ENCODE measurements at regions not wholly inside any gene's neighbourhood (a gene's known extent, or its start where the extent isn't known, plus 50 kb on each side); places are given as distances from the start of the nearest gene placed in this dataset.

DNA sequence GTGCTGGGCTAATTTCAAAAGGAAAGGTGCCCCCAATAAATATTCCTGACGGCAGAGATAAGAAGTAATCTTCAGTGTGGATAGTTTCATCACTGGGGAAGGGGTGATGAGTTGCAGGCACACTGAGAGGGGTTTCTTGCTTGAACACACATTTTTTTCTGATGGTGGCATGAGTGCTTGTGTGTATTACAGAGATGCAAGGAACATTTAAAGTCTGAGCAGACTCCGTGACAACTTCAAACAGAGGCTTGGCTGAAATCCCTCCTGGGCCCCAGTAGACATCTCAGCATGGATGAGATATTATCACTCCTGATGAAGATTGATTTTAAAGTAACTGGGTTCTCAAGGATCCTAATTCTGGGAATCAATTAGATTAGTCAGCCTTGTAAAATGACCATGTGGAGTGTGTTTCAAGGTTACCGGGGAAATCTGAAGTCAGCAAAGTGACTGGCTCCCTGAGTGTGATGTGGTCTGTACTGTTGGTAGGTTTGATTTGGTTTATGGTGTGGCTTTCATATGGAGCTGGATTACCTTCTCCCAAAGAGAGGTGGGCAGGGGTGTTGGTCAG, 435.8 kb upstream of the EEF2KMT start:
- ChIA-PET CTCF (no interaction called here), POLR2A (no interaction called here)
- TF ChIP-seq, protein P1, sequence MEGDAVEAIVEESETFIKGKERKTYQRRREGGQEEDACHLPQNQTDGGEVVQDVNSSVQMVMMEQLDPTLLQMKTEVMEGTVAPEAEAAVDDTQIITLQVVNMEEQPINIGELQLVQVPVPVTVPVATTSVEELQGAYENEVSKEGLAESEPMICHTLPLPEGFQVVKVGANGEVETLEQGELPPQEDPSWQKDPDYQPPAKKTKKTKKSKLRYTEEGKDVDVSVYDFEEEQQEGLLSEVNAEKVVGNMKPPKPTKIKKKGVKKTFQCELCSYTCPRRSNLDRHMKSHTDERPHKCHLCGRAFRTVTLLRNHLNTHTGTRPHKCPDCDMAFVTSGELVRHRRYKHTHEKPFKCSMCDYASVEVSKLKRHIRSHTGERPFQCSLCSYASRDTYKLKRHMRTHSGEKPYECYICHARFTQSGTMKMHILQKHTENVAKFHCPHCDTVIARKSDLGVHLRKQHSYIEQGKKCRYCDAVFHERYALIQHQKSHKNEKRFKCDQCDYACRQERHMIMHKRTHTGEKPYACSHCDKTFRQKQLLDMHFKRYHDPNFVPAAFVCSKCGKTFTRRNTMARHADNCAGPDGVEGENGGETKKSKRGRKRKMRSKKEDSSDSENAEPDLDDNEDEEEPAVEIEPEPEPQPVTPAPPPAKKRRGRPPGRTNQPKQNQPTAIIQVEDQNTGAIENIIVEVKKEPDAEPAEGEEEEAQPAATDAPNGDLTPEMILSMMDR (IDR thresholded peaks at IDR 0.05; ENCODE audit: control extremely low read depth, extremely low read depth, low read depth, missing control alignments) = no peak
- no peak for DNase-seq (ENCODE audit: extremely low spot score)

- TF ChIP-seq, protein P1 (IDR thresholded peaks at IDR 0.05; ENCODE audit: control extremely low read depth, extremely low read depth, low read depth, missing control alignments) = no peak
- DNase-seq (ENCODE audit: extremely low spot score) = no peak
- POLR2A ChIA-PET = no interaction called here
- CTCF ChIA-PET = no interaction called here
These were observed 430.2 kb upstream of the EEF2KMT start for GRCh38 chr16:5527817-5528216.

DNA sequence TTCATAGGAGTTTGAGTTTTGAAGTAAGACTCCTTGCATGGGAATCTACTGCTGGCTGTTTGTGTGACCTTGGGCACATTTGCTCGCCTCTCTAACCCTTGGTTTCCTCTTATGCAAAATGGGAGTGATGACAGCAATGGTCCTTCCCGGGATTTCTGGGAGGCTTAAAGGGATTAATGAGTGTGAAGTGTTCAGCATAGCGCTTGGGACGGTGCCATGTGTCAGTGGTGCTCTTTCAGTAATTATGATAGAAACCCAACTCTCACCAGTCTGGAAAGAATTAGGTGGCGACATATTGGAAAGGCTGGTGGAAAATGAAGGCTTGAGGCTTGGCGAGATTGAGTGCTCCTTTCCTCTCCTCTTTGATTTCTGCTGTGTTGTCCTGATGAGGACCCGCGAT, 429.2 kb upstream of the EEF2KMT start:
- TF ChIP-seq, protein P1 (IDR thresholded peaks at IDR 0.05; ENCODE audit: control extremely low read depth, extremely low read depth, low read depth, missing control alignments) = no peak
- no peak for DNase-seq (ENCODE audit: extremely low spot score)
- ChIA-PET CTCF (no interaction called here), POLR2A (no interaction called here)

- ChIA-PET CTCF (no interaction called here), POLR2A (no interaction called here)
- DNase-seq (ENCODE audit: extremely low spot score) = no peak
- TF ChIP-seq, protein P1 (IDR thresholded peaks at IDR 0.05; ENCODE audit: control extremely low read depth, extremely low read depth, low read depth, missing control alignments) = no peak
These were observed 426.2 kb upstream of the EEF2KMT start for GRCh38 chr16:5523829-5524228.

DNA sequence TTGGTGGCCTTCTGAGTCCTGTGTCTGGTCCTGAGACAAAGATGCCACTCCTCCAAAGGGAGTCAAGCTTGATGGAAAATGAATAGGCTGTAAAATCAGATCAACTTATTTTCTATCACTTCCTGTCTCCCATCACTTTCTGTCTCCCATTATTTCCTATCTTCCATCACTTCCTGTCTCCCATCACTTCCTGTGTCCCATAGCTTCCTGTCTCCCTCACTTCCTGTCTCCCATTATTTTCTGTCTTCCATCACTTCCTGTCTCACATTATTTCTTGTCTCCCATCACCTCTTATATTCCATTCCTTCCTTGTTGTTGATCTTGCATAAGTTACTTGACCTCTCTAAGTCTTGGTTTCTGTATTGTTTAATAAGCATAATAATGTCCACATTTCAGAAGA, 418.5 kb upstream of the EEF2KMT start:
- ChIA-PET CTCF (interaction anchor here (1.7 kb wide), 1 partner anchor 11 kb away, joined by 3 read pairs; no protein-coding TSS in a partner anchor), POLR2A (no interaction called here)
- TF ChIP-seq, protein P1 (IDR thresholded peaks at IDR 0.05; ENCODE audit: control extremely low read depth, extremely low read depth, low read depth, missing control alignments) = no peak

GRCh38 chr16:5512014-5512413, 414.4 kb upstream of the EEF2KMT start:
- ChIA-PET CTCF (interaction anchor here (0.8 to 1.6 kb wide), 2 partner anchors 10 to 12 kb away, joined by 3 to 4 read pairs; no protein-coding TSS in a partner anchor), POLR2A (no interaction called here)
- TF ChIP-seq, protein P1 (IDR thresholded peaks at IDR 0.05; ENCODE audit: control extremely low read depth, extremely low read depth, low read depth, missing control alignments) = no peak
- DNase-seq (ENCODE audit: extremely low spot score) = no peak

More for the DNA sequence above, 418.5 kb upstream of the EEF2KMT start:
- no peak for DNase-seq (ENCODE audit: extremely low spot score)
